Hepatocyte (in vitro differentiated cells): ENCODE measurements at regions not wholly inside any gene's neighbourhood (a gene's known extent, or its start where the extent isn't known, plus 50 kb on each side); places are given as distances from the start of the nearest gene placed in this dataset.
"Not testable (repeated sequence)": the region's sequence is repeated elsewhere in the genome, so short reads cannot be mapped to it uniquely, and the experiment has no call there.

Source experiments
- DNase-seq: peaks from one replicate; pipeline ENCODE4 v3.0.0-alpha.2; 2016; ENCODE audit warnings: low spot score
- H2AFZ ChIP-seq: fragments of 200-600 bp; sonication (generic); 2 replicates; pipeline ENCODE4 v1.6.0; 2016; ENCODE audit warnings: antibody characterized with exemption, mild to moderate bottlenecking
- H3K27ac ChIP-seq: fragments of 200-600 bp; sonication (generic); 2 replicates; pipeline ENCODE4 v1.5.1; 2016; ENCODE audit warnings: mild to moderate bottlenecking
- H3K27me3 ChIP-seq: fragments of 200-600 bp; sonication (generic); 2 replicates; pipeline ENCODE4 v1.6.1; 2016
- H3K36me3 ChIP-seq: fragments of 200-600 bp; sonication (generic); replicated peaks from 2 replicates; pipeline ENCODE4 v1.5.1; 2016; ENCODE audit warnings: low read depth; ENCODE audit not compliant: insufficient read depth
- H3K4me1 ChIP-seq: fragments of 200-600 bp; sonication (generic); 2 replicates; pipeline ENCODE4 v1.5.1; 2016; ENCODE audit warnings: mild to moderate bottlenecking, moderate library complexity; ENCODE audit not compliant: insufficient read depth
- H3K4me2 ChIP-seq: fragments of 200-600 bp; sonication (generic); 2 replicates; pipeline ENCODE4 v1.6.0; 2016
- H3K4me3 ChIP-seq: fragments of 200-600 bp; sonication (generic); 2 replicates; pipeline ENCODE4 v1.5.1; 2016; ENCODE audit warnings: mild to moderate bottlenecking
- H3K79me2 ChIP-seq: fragments of 200-600 bp; sonication (generic); 2 replicates; pipeline ENCODE4 v1.6.0; 2017; ENCODE audit warnings: mild to moderate bottlenecking
- H3K9me2 ChIP-seq: fragments of 200-600 bp; sonication (generic); replicated peaks from 2 replicates; pipeline ENCODE4 v1.6.0; 2017; ENCODE audit warnings: mild to moderate bottlenecking; ENCODE audit not compliant: insufficient read depth
- H3K9me3 ChIP-seq: fragments of 200-600 bp; sonication (generic); 2 replicates; pipeline ENCODE4 v1.5.1; 2016; ENCODE audit warnings: low read depth, mild to moderate bottlenecking
- H4K20me1 ChIP-seq: fragments of 200-600 bp; sonication (generic); 2 replicates; pipeline ENCODE4 v1.6.0; 2016; ENCODE audit warnings: mild to moderate bottlenecking; ENCODE audit not compliant: insufficient read depth, poor library complexity, severe bottlenecking
- EZH2 ChIP-seq: fragments of 200-600 bp; sonication (generic); IDR thresholded peaks from 2 replicates; pipeline ENCODE4 v1.6.1; 2016; ENCODE audit warnings: antibody characterized with exemption, mild to moderate bottlenecking, borderline replicate concordance
- EZH2phosphoT487 ChIP-seq: fragments of 200-600 bp; sonication (generic); IDR thresholded peaks from one replicate; pipeline ENCODE4 v1.6.1; 2018; ENCODE audit warnings: antibody characterized with exemption, mild to moderate bottlenecking, low read depth, moderate library complexity; ENCODE audit not compliant: unreplicated experiment, severe bottlenecking
- WGBS: methylation state at CpG from one replicate; pipeline ENCODE4 v1.1.6; 2016; ENCODE audit warnings: low lambda C conversion rate; ENCODE audit errors: missing lambda C conversion rate; 5-methylcytosine and 5-hydroxymethylcytosine counted together
- TF ChIP-seq, protein P1 (sequence below): fragments of 200-600 bp; sonication (generic); IDR thresholded peaks from 2 replicates; pipeline ENCODE4 v1.5.1; 2016; ENCODE audit warnings: antibody characterized with exemption, mild to moderate bottlenecking; ENCODE audit not compliant: poor library complexity

- Histone ChIP-seq H3K4me1 (no peaks in the 10 kb centered on the region), H3K4me3 (no peak overlapping the region), H2AFZ (no peak overlapping the region), H3K36me3 (no peaks in the 10 kb centered on the region), H3K4me2 (no peak overlapping the region), H4K20me1 (no peaks in the 10 kb centered on the region), H3K27ac (no peak overlapping the region), H3K27me3 (no peaks in the 10 kb centered on the region), H3K79me2 (no peaks in the 10 kb centered on the region), H3K9me2 (no peaks in the 10 kb centered on the region), H3K9me3 (no peaks in the 10 kb centered on the region)
- 92% methylated on average over 11 of the region's 11 CpGs for WGBS
- TF ChIP-seq EZH2 = no peak
- TF ChIP-seq, protein P1, sequence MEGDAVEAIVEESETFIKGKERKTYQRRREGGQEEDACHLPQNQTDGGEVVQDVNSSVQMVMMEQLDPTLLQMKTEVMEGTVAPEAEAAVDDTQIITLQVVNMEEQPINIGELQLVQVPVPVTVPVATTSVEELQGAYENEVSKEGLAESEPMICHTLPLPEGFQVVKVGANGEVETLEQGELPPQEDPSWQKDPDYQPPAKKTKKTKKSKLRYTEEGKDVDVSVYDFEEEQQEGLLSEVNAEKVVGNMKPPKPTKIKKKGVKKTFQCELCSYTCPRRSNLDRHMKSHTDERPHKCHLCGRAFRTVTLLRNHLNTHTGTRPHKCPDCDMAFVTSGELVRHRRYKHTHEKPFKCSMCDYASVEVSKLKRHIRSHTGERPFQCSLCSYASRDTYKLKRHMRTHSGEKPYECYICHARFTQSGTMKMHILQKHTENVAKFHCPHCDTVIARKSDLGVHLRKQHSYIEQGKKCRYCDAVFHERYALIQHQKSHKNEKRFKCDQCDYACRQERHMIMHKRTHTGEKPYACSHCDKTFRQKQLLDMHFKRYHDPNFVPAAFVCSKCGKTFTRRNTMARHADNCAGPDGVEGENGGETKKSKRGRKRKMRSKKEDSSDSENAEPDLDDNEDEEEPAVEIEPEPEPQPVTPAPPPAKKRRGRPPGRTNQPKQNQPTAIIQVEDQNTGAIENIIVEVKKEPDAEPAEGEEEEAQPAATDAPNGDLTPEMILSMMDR = no peak
- no peak for TF ChIP-seq EZH2phosphoT487
- DNase-seq = no peak
Measured at GRCh38 chr1:30446095-30446494, 277.3 kb downstream of the MATN1 start.

DNA sequence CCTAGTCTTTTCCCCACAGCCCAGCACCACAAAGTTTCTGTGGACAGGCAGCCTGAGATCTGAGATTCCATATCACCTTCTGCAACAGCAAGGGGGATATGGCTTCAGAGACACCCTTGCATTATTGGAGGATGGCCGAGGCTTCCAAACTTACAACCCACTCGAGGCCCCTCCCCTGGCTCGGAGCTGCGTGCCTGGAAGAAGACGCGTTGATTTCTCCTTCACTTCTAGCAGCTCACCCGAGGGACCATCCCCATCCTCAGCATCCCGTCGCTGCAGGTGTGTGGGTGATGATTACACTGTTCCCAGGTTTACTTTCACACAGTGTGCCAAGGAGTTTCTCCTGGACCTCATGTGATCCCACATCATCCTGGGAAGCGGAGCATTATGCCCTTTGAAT is 277.9 kb downstream of the MATN1 start:
- Histone ChIP-seq H3K4me3 (no peak overlapping the region), H4K20me1 (no peaks in the 10 kb centered on the region), H3K27ac (no peak overlapping the region), H3K27me3 (no peaks in the 10 kb centered on the region), H3K4me1 (no peaks in the 10 kb centered on the region), H3K36me3 (no peaks in the 10 kb centered on the region), H3K4me2 (no peak overlapping the region), H3K79me2 (no peaks in the 10 kb centered on the region), H3K9me3 (no peaks in the 10 kb centered on the region), H2AFZ (no peak overlapping the region), H3K9me2 (no peaks in the 10 kb centered on the region)
- TF ChIP-seq, protein P1 = no peak
- WGBS = 85% methylated on average over 10 of the region's 10 CpGs
- no peak for DNase-seq

GRCh38 chr1:30444850-30445249 is 278.5 kb downstream of the MATN1 start:
- no peak overlapping the region for H3K27ac ChIP-seq
- H3K9me2 ChIP-seq = no peaks in the 10 kb centered on the region
- DNase-seq = no peak
- H3K79me2 ChIP-seq = no peaks in the 10 kb centered on the region
- H3K4me2 ChIP-seq = no peak overlapping the region
- H3K4me1 ChIP-seq = no peaks in the 10 kb centered on the region
- no peaks in the 10 kb centered on the region for H3K36me3 ChIP-seq
- H2AFZ ChIP-seq = no peak overlapping the region
- TF ChIP-seq, protein P1 = no peak
- no peak for TF ChIP-seq EZH2
- H3K27me3 ChIP-seq = no peaks in the 10 kb centered on the region
- no peaks in the 10 kb centered on the region for H4K20me1 ChIP-seq
- no peak overlapping the region for H3K4me3 ChIP-seq
- no peaks in the 10 kb centered on the region for H3K9me3 ChIP-seq
- 75% methylated on average over 2 of the region's 2 CpGs for WGBS

DNA sequence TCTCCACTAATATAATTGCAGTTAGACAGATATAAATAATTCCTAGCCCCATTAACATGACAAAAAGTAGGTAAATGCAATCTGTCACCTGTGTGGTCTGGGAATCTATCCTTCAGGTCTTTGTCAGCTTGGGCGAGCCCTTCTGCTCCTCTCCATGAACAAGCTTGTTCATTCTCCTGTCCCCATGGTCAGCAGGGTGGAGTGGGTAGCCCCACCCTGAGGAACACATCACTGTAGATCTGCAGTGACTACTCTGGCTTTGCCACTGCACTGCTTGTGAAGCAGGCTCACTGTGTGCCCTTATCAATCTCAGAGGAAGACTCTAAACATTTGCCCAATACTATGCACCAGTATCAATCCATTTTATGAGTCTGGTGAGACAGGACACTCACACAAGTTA is 279.0 kb downstream of the MATN1 start:
- 79% methylated on average over 1 of the region's 1 CpG for WGBS

GRCh38 chr1:30438274-30438673 is 285.1 kb downstream of the MATN1 start:
- not testable (repeated sequence) for H4K20me1 ChIP-seq, H3K27ac ChIP-seq, H3K4me3 ChIP-seq, H3K4me2 ChIP-seq, H3K9me3 ChIP-seq, H3K79me2 ChIP-seq, DNase-seq, H3K4me1 ChIP-seq, H3K36me3 ChIP-seq, H2AFZ ChIP-seq, H3K27me3 ChIP-seq, H3K9me2 ChIP-seq
- WGBS = 82% methylated on average over 9 of the region's 9 CpGs

More for the DNA sequence above, 279.0 kb downstream of the MATN1 start:
- Histone ChIP-seq H3K9me2 (no peaks in the 10 kb centered on the region), H4K20me1 (no peaks in the 10 kb centered on the region), H3K36me3 (no peaks in the 10 kb centered on the region), H3K27me3 (no peaks in the 10 kb centered on the region), H3K4me2 (no peak overlapping the region), H3K4me1 (no peaks in the 10 kb centered on the region), H3K79me2 (no peaks in the 10 kb centered on the region), H2AFZ (no peak overlapping the region), H3K4me3 (no peak overlapping the region), H3K9me3 (no peaks in the 10 kb centered on the region), H3K27ac (no peak overlapping the region)
- DNase-seq = no peak
- TF ChIP-seq EZH2 = no peak
- TF ChIP-seq EZH2phosphoT487 = no peak
- TF ChIP-seq, protein P1 = no peak
